ENCODE measurements at regions not wholly inside any gene's neighbourhood (a gene's known extent, or its start where the extent isn't known, plus 50 kb on each side); places are given as distances from the start of the nearest gene placed in this dataset.

- in situ Hi-C loops (cut with MboI) = no loop called here
- Histone ChIP-seq H3K4me2 (ENCODE audit: unreplicated experiment) (no peak overlapping the region), H3K9ac (no peak overlapping the region), H3K9me2 (ENCODE audit: insufficient read depth) (no peaks in the 10 kb centered on the region), H3F3A (ENCODE audit: insufficient read depth) (no peaks in the 10 kb centered on the region), H3K79me2 (ENCODE audit: insufficient read depth) (no peaks in the 10 kb centered on the region), H2AFZ (no peak overlapping the region), H3K4me1 (ENCODE audit: insufficient read depth) (no peaks in the 10 kb centered on the region), H3K27me3 (replicated peaks; ENCODE audit: insufficient read depth) (no peaks in the 10 kb centered on the region), H3K36me3 (ENCODE audit: low read depth) (no peaks in the 10 kb centered on the region), H3K4me3 (no peak overlapping the region), H3K9me3 (ENCODE audit: low read depth) (no peaks in the 10 kb centered on the region), H3K27ac (no peak overlapping the region), H4K20me1 (ENCODE audit: insufficient read depth) (no peaks in the 10 kb centered on the region)
- WGBS, 2 experiments (ENCODE audit: low coverage in 1 of 2, low lambda C conversion rate in 2 of 2, missing lambda C conversion rate in 2 of 2) = 12 to 14% methylated on average over 1 of the region's 1 CpG
- DNase-seq = no peak
- TF ChIP-seq EZH2 (IDR thresholded peaks at IDR 0.05; ENCODE audit: insufficient read depth, poor library complexity, severe bottlenecking) = no peak
- no peak for TF ChIP-seq EZH2phosphoT487 (IDR thresholded peaks at IDR 0.05; ENCODE audit: insufficient read depth, low read depth)
Measured at GRCh38 chr2:167769020-167769419, 478.4 kb downstream of the STK39 start.

- Histone ChIP-seq H3K27me3 (replicated peaks; ENCODE audit: insufficient read depth) (no peaks in the 10 kb centered on the region), H4K20me1 (ENCODE audit: insufficient read depth) (no peaks in the 10 kb centered on the region), H3F3A (ENCODE audit: insufficient read depth) (no peaks in the 10 kb centered on the region), H3K9ac (no peak overlapping the region), H3K4me1 (ENCODE audit: insufficient read depth) (no peaks in the 10 kb centered on the region), H3K9me3 (ENCODE audit: low read depth) (no peaks in the 10 kb centered on the region), H3K4me2 (ENCODE audit: unreplicated experiment) (no peak overlapping the region), H3K36me3 (ENCODE audit: low read depth) (no peaks in the 10 kb centered on the region), H3K9me2 (ENCODE audit: insufficient read depth) (no peaks in the 10 kb centered on the region), H3K4me3 (no peak overlapping the region), H3K79me2 (ENCODE audit: insufficient read depth) (no peaks in the 10 kb centered on the region), H3K27ac (no peak overlapping the region), H2AFZ (no peak overlapping the region)
- TF ChIP-seq EZH2phosphoT487 (IDR thresholded peaks at IDR 0.05; ENCODE audit: insufficient read depth, low read depth) (no peak), EZH2 (IDR thresholded peaks at IDR 0.05; ENCODE audit: insufficient read depth, poor library complexity, severe bottlenecking) (no peak)
- in situ Hi-C loops (cut with MboI) = no loop called here
- DNase-seq = no peak
Measured at GRCh38 chr2:167767830-167768229, 479.6 kb downstream of the STK39 start.

- Histone ChIP-seq H4K20me1 (ENCODE audit: insufficient read depth) (no peaks in the 10 kb centered on the region), H3K79me2 (ENCODE audit: insufficient read depth) (no peaks in the 10 kb centered on the region), H3K4me2 (ENCODE audit: unreplicated experiment) (no peak overlapping the region), H3K9me2 (ENCODE audit: insufficient read depth) (no peaks in the 10 kb centered on the region), H3F3A (ENCODE audit: insufficient read depth) (no peaks in the 10 kb centered on the region), H3K9ac (no peak overlapping the region), H3K4me3 (no peak overlapping the region), H3K9me3 (ENCODE audit: low read depth) (no peaks in the 10 kb centered on the region), H3K36me3 (ENCODE audit: low read depth) (no peaks in the 10 kb centered on the region), H3K27me3 (replicated peaks; ENCODE audit: insufficient read depth) (no peaks in the 10 kb centered on the region), H2AFZ (no peak overlapping the region), H3K27ac (no peak overlapping the region), H3K4me1 (ENCODE audit: insufficient read depth) (no peaks in the 10 kb centered on the region)
- DNase-seq = no peak
- 51 to 57% methylated on average over 9 of the region's 9 CpGs for WGBS, 2 experiments (ENCODE audit: low coverage in 1 of 2, low lambda C conversion rate in 2 of 2, missing lambda C conversion rate in 2 of 2)
- TF ChIP-seq EZH2 (IDR thresholded peaks at IDR 0.05; ENCODE audit: insufficient read depth, poor library complexity, severe bottlenecking) (no peak), EZH2phosphoT487 (IDR thresholded peaks at IDR 0.05; ENCODE audit: insufficient read depth, low read depth) (no peak)
- in situ Hi-C loops (cut with MboI) = no loop called here
Measured at GRCh38 chr2:167764772-167765341, 482.5 kb downstream of the STK39 start.

- Histone ChIP-seq H3K36me3 (ENCODE audit: low read depth) (no peaks in the 10 kb centered on the region), H3K9me3 (ENCODE audit: low read depth) (no peaks in the 10 kb centered on the region), H3K4me3 (no peak overlapping the region), H3K27ac (no peak overlapping the region), H3K27me3 (replicated peaks; ENCODE audit: insufficient read depth) (no peaks in the 10 kb centered on the region), H3K9me2 (ENCODE audit: insufficient read depth) (no peaks in the 10 kb centered on the region), H3K4me1 (ENCODE audit: insufficient read depth) (no peaks in the 10 kb centered on the region), H3K9ac (no peak overlapping the region), H4K20me1 (ENCODE audit: insufficient read depth) (no peaks in the 10 kb centered on the region), H3K4me2 (ENCODE audit: unreplicated experiment) (no peak overlapping the region), H3K79me2 (ENCODE audit: insufficient read depth) (no peaks in the 10 kb centered on the region), H3F3A (ENCODE audit: insufficient read depth) (no peaks in the 10 kb centered on the region), H2AFZ (no peak overlapping the region)
- TF ChIP-seq EZH2phosphoT487 (IDR thresholded peaks at IDR 0.05; ENCODE audit: insufficient read depth, low read depth) (no peak), EZH2 (IDR thresholded peaks at IDR 0.05; ENCODE audit: insufficient read depth, poor library complexity, severe bottlenecking) (no peak)
- no peak for DNase-seq
- in situ Hi-C loops (cut with MboI) = no loop called here
- 41 to 52% methylated on average over 3 of the region's 3 CpGs for WGBS, 2 experiments (ENCODE audit: low coverage in 1 of 2, low lambda C conversion rate in 2 of 2, missing lambda C conversion rate in 2 of 2)
Measured at GRCh38 chr2:167761465-167762136, 485.8 kb downstream of the STK39 start.

Data from GM23248 (cell line).